SK-N-SH (cell line): ENCODE measurements at regions not wholly inside any gene's neighbourhood (a gene's known extent, or its start where the extent isn't known, plus 50 kb on each side); places are given as distances from the start of the nearest gene placed in this dataset.

Experiments
- CTCF ChIA-PET: fragments of 300-600, 350-600 bp; formaldehyde crosslinking; extraction: SDS; loops from one replicate; lab custom pipeline; 2021; lab: Yijun Ruan, JAX
- POLR2A ChIA-PET: fragments of 350-600 bp; sonication (Branson Sonifier 250); formaldehyde crosslinking; extraction: SDS; loops from one replicate; lab custom pipeline; 2020; ENCODE audit warnings: antibody characterized with exemption, inconsistent platforms; lab: Yijun Ruan, JAX
- DNase-seq: peaks from one replicate; pipeline ENCODE4 v3.0.0; 2012
- H2AFZ ChIP-seq: fragments of 200-600 bp; sonication (generic); 2 replicates; pipeline ENCODE4 v1.8.1; 2016; ENCODE audit warnings: antibody characterized with exemption, mild to moderate bottlenecking, low read depth
- H3F3A ChIP-seq: fragments of 200-600 bp; sonication (generic); replicated peaks from 2 replicates; pipeline ENCODE3; 2016; ENCODE audit warnings: antibody characterized with exemption, mild to moderate bottlenecking; ENCODE audit not compliant: insufficient read depth
- H3K27ac ChIP-seq, 2 experiments: fragments of 200-500 bp in 1 of 2; fragments of 200-600 bp in 1 of 2; sonication (Bioruptor generic) in 1 of 2; sonication (generic), shearing (Covaris generic) in 1 of 2; 2 replicates each; pipeline versions ENCODE4 v1.5.1 to v1.6.1; 2014 to 2016; ENCODE audit warnings: low read depth in 2 of 2, inconsistent platforms in 1 of 2, low read length in 1 of 2, mild to moderate bottlenecking in 1 of 2, mixed read lengths in 1 of 2
- H3K27me3 ChIP-seq: fragments of 200-600 bp; sonication (generic), shearing (Covaris generic); 2 replicates; pipeline ENCODE4 v1.6.1; 2016; ENCODE audit warnings: mixed run types; ENCODE audit not compliant: insufficient read depth
- H3K36me3 ChIP-seq, 2 experiments: fragments of 200-500 bp in 1 of 2; fragments of 200-600 bp in 1 of 2; sonication (Bioruptor generic) in 1 of 2; sonication (generic) in 1 of 2; replicated peaks in 1 of 2; 2 replicates each; pipeline versions ENCODE3 to v1.5.1; 2014 to 2016; ENCODE audit warnings: low read length in 1 of 2, mild to moderate bottlenecking in 1 of 2; ENCODE audit not compliant: insufficient read depth in 2 of 2, control insufficient read depth in 1 of 2
- H3K4me1 ChIP-seq, 2 experiments: fragments of 200-500 bp in 1 of 2; fragments of 200-600 bp in 1 of 2; sonication (Bioruptor generic) in 1 of 2; sonication (generic), shearing (Covaris generic) in 1 of 2; 2 replicates each; pipeline versions ENCODE4 v1.5.1 to v1.6.1; 2014 to 2016; ENCODE audit warnings: low read depth in 1 of 2, low read length in 1 of 2, mixed run types in 1 of 2; ENCODE audit not compliant: insufficient read depth in 2 of 2, control insufficient read depth in 1 of 2
- H3K4me2 ChIP-seq: fragments of 200-600 bp; sonication (generic), shearing (Covaris generic); 2 replicates; pipeline ENCODE4 v1.6.1; 2017; ENCODE audit warnings: mixed run types
- H3K4me3 ChIP-seq, 2 experiments: fragments of 200-500 bp in 1 of 2; fragments of 200-600 bp in 1 of 2; sonication (Bioruptor generic) in 1 of 2; sonication (generic), shearing (Covaris generic) in 1 of 2; 2 replicates each; pipeline versions ENCODE4 v1.5.1 to v1.8.1; 2014 to 2016; ENCODE audit warnings: low read depth in 2 of 2, inconsistent platforms in 1 of 2, low read length in 1 of 2, mild to moderate bottlenecking in 1 of 2, mixed read lengths in 1 of 2, moderate library complexity in 1 of 2
- H3K79me2 ChIP-seq: fragments of 200-600 bp; sonication (generic); 2 replicates; pipeline ENCODE4 v1.8.1; 2017; ENCODE audit warnings: mild to moderate bottlenecking; ENCODE audit not compliant: insufficient read depth
- H3K9ac ChIP-seq: fragments of 200-600 bp; sonication (generic); 2 replicates; pipeline ENCODE4 v1.6.1; 2017; ENCODE audit warnings: mixed run types
- H3K9me2 ChIP-seq: fragments of 200-600 bp; sonication (generic); 2 replicates; pipeline ENCODE4 v1.6.1; 2017; ENCODE audit warnings: mixed run types
- H3K9me3 ChIP-seq: fragments of 200-600 bp; sonication (generic); 2 replicates; pipeline ENCODE4 v1.6.1; 2017; ENCODE audit warnings: mixed run types, mild to moderate bottlenecking, moderate library complexity
- H4K20me1 ChIP-seq: fragments of 200-600 bp; sonication (generic); 2 replicates; pipeline ENCODE4 v1.6.1; 2017; ENCODE audit warnings: mild to moderate bottlenecking, mixed run types; ENCODE audit not compliant: insufficient read depth
- EP300 ChIP-seq, 2 experiments: IDR thresholded peaks; 2 replicates each; pipeline versions ENCODE4 v1.4.0 to v1.6.1; 2012; ENCODE audit warnings: borderline replicate concordance in 1 of 2, low read depth in 1 of 2, low read length in 1 of 2
- FOXJ3 ChIP-seq: sonication (generic); formaldehyde crosslinking; IDR thresholded peaks from 2 replicates; pipeline ENCODE4 v1.5.1; 2020; ENCODE audit warnings: mild to moderate bottlenecking, missing genetic modification reagents
- FOXM1 ChIP-seq: IDR thresholded peaks from 2 replicates; pipeline ENCODE4 v1.4.0; 2012; ENCODE audit warnings: low read depth, mild to moderate bottlenecking
- GATA2 ChIP-seq: sonication (generic); formaldehyde crosslinking; IDR thresholded peaks from 2 replicates; pipeline ENCODE4 v1.5.0; 2020; ENCODE audit warnings: mild to moderate bottlenecking, missing genetic modification reagents
- JUND ChIP-seq: IDR thresholded peaks from 2 replicates; pipeline ENCODE4 v1.4.0; 2012
- PBX3 ChIP-seq: IDR thresholded peaks from 2 replicates; pipeline ENCODE4; 2012
- POLR2AphosphoS5 ChIP-seq: IDR thresholded peaks from 2 replicates; pipeline ENCODE4 v1.6.1; 2012; ENCODE audit warnings: low read depth, low read length
- RAD21 ChIP-seq: IDR thresholded peaks from 2 replicates; pipeline ENCODE4 v1.6.1; 2012; ENCODE audit warnings: mild to moderate bottlenecking, low read length
- RXRA ChIP-seq: IDR thresholded peaks from 2 replicates; pipeline ENCODE4 v1.4.0; 2012; ENCODE audit warnings: low read depth, mild to moderate bottlenecking, borderline replicate concordance
- SIN3A ChIP-seq: IDR thresholded peaks from 2 replicates; pipeline ENCODE4 v1.6.1; 2012; ENCODE audit warnings: low read depth, mild to moderate bottlenecking, low read length, moderate library complexity, borderline replicate concordance
- TAF1 ChIP-seq: IDR thresholded peaks from 2 replicates; pipeline ENCODE4 v1.6.1; 2012; ENCODE audit warnings: low read depth, mild to moderate bottlenecking, low read length, moderate library complexity, borderline replicate concordance
- TEAD4 ChIP-seq: IDR thresholded peaks from 2 replicates; pipeline ENCODE4 v1.4.0; 2012; ENCODE audit warnings: mild to moderate bottlenecking, borderline replicate concordance; ENCODE audit not compliant: insufficient read depth
- USF1 ChIP-seq: IDR thresholded peaks from 2 replicates; pipeline ENCODE4 v1.4.0; 2012; ENCODE audit warnings: low read depth, borderline replicate concordance
- USF2 ChIP-seq: fragments of 150-350 bp; IDR thresholded peaks from 2 replicates; pipeline ENCODE4 v1.6.1; 2017; ENCODE audit warnings: antibody characterized with exemption, low read length, low read depth, borderline replicate concordance
- WGBS: methylation state at CpG from one replicate; pipeline ENCODE4 v1.1.6; 2017; ENCODE audit warnings: low lambda C conversion rate; 5-methylcytosine and 5-hydroxymethylcytosine counted together
- TF ChIP-seq, protein P1 (sequence below): IDR thresholded peaks from 2 replicates; pipeline ENCODE4 v1.4.0; 2012; ENCODE audit warnings: low read depth, borderline replicate concordance
- TF ChIP-seq, protein P2 (sequence below): fragments of 150-350 bp; IDR thresholded peaks from 2 replicates; pipeline ENCODE4 v1.6.1; 2016; ENCODE audit warnings: mild to moderate bottlenecking, low read depth, low read length

DNA sequence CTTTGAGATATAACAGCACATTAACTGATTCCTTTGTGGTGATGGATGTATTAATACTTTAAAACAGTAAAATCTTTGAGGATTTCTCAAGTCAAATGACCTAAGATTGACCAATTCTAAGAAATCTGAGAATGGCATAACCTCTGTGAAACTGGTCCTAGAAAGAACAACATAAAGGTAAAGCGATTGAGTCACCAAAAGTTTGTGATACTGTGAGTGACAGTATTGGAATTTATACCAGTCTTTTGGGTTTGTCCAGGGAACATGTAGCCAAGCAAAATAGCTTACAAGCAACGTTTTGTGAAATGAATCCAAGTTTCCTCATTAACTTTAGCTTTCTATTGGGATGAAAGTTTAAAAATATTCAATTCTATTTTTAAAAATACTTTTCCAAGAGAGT lies 157.4 kb upstream of the TMEM196 start:
- 0 out of 2 replicates have a peak, but pooled peaks cover 4% of the 10 kb centered on the region for H3K9me3 ChIP-seq
- whole genome bisulfite sequencing = 10% methylated on average over 2 of the region's 2 CpGs
- POLR2A ChIA-PET = no interaction called here

More for the DNA sequence above, 157.4 kb upstream of the TMEM196 start:
- no peak for TF ChIP-seq RXRA
- no peak for TF ChIP-seq FOXJ3 (CRISPR knock-in tag)
- TF ChIP-seq, protein P1, sequence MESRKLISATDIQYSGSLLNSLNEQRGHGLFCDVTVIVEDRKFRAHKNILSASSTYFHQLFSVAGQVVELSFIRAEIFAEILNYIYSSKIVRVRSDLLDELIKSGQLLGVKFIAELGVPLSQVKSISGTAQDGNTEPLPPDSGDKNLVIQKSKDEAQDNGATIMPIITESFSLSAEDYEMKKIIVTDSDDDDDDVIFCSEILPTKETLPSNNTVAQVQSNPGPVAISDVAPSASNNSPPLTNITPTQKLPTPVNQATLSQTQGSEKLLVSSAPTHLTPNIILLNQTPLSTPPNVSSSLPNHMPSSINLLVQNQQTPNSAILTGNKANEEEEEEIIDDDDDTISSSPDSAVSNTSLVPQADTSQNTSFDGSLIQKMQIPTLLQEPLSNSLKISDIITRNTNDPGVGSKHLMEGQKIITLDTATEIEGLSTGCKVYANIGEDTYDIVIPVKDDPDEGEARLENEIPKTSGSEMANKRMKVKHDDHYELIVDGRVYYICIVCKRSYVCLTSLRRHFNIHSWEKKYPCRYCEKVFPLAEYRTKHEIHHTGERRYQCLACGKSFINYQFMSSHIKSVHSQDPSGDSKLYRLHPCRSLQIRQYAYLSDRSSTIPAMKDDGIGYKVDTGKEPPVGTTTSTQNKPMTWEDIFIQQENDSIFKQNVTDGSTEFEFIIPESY = no peak
- TF ChIP-seq SIN3A = no peak
- TF ChIP-seq, protein P2, sequence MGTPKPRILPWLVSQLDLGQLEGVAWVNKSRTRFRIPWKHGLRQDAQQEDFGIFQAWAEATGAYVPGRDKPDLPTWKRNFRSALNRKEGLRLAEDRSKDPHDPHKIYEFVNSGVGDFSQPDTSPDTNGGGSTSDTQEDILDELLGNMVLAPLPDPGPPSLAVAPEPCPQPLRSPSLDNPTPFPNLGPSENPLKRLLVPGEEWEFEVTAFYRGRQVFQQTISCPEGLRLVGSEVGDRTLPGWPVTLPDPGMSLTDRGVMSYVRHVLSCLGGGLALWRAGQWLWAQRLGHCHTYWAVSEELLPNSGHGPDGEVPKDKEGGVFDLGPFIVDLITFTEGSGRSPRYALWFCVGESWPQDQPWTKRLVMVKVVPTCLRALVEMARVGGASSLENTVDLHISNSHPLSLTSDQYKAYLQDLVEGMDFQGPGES = no peak
- no peak for TF ChIP-seq TAF1
- no peak for TF ChIP-seq POLR2AphosphoS5
- no peak for TF ChIP-seq USF1
- TF ChIP-seq RAD21 = no peak
- no peak for TF ChIP-seq JUND
- TF ChIP-seq EP300 (IDR thresholded peaks at IDR 0.05; ENCODE audit: borderline replicate concordance in 1 of 2, low read depth in 1 of 2, low read length in 1 of 2) = no peak
- TF ChIP-seq TEAD4 = no peak
- no peak for TF ChIP-seq USF2
- no peak for TF ChIP-seq FOXM1
- TF ChIP-seq PBX3 = no peak
- no peak for TF ChIP-seq GATA2 (CRISPR knock-in tag)
- no peaks in the 10 kb centered on the region for H4K20me1 ChIP-seq
- CTCF ChIA-PET = no interaction called here
- no peak overlapping the region for H3K9ac ChIP-seq
- H3K27me3 ChIP-seq = no peaks in the 10 kb centered on the region
- H3K36me3 ChIP-seq = no peaks in the 10 kb centered on the region
- H3F3A ChIP-seq = no peaks in the 10 kb centered on the region
- H3K4me2 ChIP-seq = no peak overlapping the region
- H3K4me1 ChIP-seq = no peaks in the 10 kb centered on the region
- DNase-seq = no peak
- no peak overlapping the region for H3K27ac ChIP-seq
- no peak overlapping the region for H3K4me3 ChIP-seq
- no peaks in the 10 kb centered on the region for H3K9me2 ChIP-seq
- no peaks in the 10 kb centered on the region for H3K79me2 ChIP-seq
- no peak overlapping the region for H2AFZ ChIP-seq
